22Rv1 (cell line): ENCODE measurements at regions not wholly inside any gene's neighbourhood (a gene's known extent, or its start where the extent isn't known, plus 50 kb on each side); places are given as distances from the start of the nearest gene placed in this dataset.

Experiments used
- CTCF ChIP-seq: fragments of 450-650 bp; IDR thresholded peaks from 2 replicates; pipeline ENCODE4 v1.5.1; 2017; ENCODE audit warnings: mild to moderate bottlenecking
- ZFX ChIP-seq: fragments of 450-650 bp; IDR thresholded peaks from 2 replicates; pipeline ENCODE4 v1.6.1; 2017; ENCODE audit warnings: antibody characterized with exemption, borderline replicate concordance

- no peak for TF ChIP-seq CTCF
- no peak for TF ChIP-seq ZFX
Measured at GRCh38 chr13:33348366-33348765, 62.8 kb upstream of the STARD13 start.
